GM18858 (cell line): ENCODE measurements at regions not wholly inside any gene's neighbourhood (a gene's known extent, or its start where the extent isn't known, plus 50 kb on each side); places are given as distances from the start of the nearest gene placed in this dataset.
"Not testable (repeated sequence)": the region's sequence is repeated elsewhere in the genome, so short reads cannot be mapped to it uniquely, and the experiment has no call there.

Source experiments
- ATAC-seq: cut with Tn5 transposase; IDR thresholded peaks from one replicate; pipeline ENCODE4 v1.9.1; 2021; ENCODE audit not compliant: unreplicated experiment

DNA sequence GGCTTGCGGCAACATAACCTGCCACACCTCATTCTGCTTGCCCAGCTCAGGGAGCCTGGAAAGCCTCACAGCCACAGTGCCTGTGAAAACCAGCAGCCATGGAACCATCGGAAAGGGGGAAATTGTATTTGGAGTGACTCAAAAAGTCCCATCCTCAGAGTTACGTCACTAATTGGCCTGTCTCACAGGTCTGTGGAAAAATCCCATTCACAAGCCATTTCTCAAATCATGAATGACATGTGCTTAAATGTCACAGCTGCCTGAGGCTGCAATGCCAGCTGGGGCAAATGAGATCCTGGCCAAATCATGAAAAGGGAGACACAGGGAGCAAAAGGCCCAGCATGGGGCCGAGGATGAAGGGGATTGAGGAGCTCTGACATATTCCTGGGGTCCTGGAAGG, 486.9 kb upstream of the RAB6C start:
- no peak for ATAC-seq

DNA sequence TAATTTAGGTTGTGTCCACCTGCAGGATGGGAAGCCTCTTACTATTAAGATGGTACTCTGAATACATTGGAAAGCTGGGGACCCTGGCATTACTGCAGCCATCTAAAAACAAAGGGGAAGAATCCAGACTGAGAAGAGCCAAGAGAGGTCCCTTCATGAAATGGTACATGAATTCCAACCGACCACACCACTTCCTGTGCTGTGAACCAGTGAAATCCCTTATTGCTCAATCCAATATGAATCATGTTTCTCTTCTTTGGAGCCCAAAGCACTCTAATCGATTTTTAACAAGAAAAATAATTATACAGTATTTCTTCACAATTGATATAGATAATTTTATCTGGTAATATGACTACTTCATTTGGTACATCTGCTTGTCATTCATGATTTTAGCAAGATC, 479.7 kb upstream of the RAB6C start:
- ATAC-seq, result no peak

DNA sequence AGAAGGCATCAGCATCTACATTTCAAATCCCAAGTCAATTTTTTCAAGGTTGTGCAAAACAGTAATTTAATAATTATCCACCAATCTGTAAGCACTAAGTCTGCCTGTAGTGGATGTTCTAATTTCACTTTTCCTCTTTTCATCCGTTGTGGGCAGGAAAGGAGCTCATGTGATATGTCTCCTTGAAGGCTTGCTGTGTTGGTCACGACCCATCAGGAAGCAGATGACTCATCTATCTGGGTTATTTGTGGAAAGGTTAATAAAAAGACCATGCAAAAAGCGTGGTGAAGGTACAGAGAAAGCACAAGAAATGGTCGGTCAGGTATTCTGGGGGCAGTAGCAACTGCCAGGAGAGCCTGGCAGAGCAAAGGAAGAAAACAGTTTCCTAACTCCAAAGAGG, 476.7 kb upstream of the RAB6C start:
- ATAC-seq, result no peak

DNA sequence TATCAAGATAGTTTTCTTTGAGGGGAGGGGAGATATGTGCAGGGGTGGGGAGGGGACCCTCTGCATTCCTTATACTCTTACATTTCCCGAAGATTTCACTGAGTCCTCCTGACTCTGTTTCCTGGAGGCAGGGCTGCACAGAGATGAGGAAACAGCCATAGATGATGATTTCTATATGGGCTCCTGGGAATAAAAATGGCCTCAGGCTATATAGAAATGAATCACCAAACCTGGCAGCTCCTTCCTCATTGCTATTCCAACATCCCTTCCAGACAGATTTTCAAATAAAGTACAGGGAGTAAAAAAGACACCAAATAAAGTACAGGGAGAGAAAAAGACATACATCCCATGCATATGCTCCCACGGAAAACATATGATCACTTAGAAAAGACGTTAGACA, 474.8 kb upstream of the RAB6C start:
- ATAC-seq, result no peak

DNA sequence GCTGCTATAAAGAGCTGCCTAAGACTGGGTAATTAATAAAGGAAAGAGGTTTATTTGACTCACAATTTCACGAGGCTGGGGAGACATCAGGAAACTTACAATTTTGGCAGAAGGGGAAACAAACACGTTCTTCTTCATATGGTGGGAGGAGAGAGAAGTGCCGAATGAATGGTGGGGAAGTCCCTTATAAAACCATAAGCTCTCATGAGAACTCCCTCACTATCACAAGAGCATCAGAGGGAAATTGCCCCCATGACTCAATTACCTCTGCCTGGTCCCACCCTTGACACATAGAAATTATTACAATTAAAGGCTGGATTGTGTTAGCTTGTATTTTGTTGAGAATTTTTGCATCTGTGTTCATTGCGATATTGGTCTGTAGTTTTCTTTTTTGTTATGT, 460.5 kb upstream of the RAB6C start:
- no peak for ATAC-seq

DNA sequence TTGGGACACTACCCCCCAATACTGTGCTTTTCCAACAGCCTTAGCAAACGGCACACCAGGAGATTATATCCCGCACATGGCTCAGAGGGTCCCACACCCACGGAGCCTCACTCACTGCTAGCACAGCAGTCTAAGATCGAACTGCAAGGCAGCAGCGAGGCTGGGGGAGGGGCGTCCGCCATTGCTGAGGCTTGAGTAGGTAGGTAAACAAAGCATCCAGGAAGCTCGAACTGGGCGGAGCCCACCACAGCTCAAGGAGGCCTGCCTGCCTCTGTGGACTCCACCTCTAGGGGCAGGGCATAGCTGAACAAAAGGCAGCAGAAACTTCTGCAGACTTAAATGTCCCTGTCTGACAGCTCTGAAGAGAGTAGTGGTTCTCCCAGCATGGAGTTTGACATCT, 447.3 kb upstream of the RAB6C start:
- not testable (repeated sequence) for ATAC-seq

DNA sequence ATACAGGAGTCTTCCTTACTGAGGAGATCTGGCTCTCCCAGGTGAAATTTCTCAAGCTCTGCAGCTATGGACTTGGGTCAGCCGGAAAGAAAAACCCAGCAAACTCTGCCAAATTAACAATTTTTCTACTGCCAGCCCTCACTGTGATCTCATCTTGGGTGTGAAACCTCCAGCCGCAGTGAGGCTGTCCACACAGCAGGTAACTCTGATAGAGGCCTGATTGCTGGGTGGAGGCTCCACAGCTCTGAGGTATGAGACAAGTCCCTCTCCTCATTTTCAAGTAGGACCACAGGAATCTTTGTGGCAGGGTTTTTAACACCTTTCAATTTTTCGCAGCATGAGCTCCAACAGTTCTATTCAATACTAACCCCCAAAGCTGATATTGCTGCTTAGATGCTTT, 430.6 kb upstream of the RAB6C start:
- no peak for ATAC-seq

DNA sequence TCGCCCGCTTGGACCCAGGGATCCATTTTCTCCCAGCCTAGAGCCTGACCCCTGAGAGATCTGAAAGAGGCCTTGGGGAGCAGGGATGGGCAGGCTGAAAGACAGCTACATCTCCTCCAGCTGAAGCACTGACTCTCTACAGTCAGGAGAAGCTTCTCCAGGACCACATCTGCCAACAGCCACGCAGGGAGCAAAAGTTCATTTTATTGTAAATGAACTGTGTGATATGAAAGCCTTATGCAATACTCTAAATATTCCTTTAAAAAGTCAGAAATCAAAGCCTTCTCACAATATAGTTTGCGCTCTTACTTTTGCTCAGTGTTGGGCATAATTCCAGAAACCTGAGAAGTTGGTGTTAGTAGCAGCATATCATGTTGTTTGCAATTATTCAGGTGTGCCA, 428.9 kb upstream of the RAB6C start:
- ATAC-seq, result no peak

DNA sequence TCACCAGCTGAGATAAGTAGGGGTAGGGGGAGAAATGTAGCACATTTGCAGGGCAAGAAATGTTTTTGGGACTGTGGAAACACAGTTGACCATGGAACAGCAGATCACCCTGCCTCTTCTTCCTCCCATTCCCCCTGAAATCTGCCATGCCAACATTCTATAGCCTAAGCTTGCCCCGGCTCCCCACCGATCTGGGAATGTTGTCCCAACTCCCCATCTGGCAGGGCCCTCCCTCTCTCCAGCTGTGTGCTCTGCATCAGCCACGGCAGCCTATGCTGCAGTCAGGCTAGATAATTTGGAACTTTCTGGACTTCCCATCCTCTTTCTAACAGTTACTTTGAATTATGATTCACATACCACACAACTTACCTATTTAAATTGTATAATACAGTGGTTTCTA, 425.1 kb upstream of the RAB6C start:
- no peak for ATAC-seq

DNA sequence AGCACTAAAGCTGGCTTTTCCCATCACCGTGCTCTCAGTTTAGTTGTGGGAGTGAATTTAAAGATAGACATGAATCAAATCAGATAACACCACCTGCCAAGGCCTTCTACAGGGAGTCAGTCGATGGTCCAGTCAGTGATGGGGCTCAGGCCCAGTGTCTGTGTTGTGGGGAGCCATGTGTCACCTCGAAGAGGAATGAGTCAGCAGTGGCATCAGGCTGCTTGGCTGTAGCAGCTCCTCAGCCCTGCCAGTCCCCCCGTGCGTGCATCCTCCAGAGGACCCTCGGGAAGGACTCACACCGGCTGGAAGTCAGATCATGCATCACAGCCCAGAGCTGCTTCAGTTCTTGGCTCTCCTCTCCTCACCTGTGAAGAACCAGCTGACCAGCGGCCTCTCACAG, 420.4 kb upstream of the RAB6C start:
- ATAC-seq, result no peak

DNA sequence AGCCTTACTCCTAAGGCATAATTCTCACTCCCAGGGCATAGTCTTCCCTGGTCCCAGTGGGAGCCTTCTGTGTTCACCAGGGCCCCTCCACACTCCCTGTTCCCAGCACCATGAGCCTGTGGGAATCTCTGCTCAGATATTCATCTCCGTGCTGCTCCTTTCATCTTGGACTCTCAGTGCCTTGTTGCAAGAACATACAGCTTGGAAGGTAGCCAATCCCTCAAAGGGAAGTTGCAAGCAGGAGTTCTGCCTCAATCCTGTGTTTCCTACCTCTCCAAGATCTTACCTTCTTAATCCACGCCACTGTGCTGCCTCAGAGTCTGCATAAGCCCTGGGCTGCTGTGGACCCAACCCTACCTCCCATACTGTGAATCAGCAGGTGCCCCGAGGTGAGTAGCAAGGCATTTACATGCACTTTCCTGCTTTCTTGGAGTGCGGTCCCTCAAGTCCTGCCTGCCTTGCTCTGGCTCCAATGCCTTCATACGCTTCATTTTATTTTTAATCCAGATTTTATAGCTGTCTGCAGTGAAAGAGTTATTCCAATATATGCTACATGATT, 413.8 kb upstream of the RAB6C start:
- ATAC-seq, result no peak

DNA sequence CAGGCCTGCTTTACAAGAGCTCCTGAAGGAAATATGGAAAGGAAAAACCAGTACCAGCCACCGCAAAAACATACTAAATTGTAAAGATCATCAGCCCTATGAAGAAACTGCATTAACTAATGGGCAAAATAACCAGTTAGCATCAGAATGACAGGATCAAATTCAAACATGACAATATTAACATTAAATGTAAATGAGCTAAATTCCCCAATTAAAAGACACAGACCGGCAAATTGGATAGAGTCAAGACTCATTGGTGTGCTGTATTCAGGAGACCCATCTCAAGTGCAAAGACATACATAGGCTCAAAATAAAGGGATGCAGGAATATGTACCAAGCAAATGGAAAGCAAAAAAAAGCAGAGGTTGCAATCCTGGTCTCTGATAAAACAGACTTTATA, 408.7 kb upstream of the RAB6C start:
- ATAC-seq, result not testable (repeated sequence)

DNA sequence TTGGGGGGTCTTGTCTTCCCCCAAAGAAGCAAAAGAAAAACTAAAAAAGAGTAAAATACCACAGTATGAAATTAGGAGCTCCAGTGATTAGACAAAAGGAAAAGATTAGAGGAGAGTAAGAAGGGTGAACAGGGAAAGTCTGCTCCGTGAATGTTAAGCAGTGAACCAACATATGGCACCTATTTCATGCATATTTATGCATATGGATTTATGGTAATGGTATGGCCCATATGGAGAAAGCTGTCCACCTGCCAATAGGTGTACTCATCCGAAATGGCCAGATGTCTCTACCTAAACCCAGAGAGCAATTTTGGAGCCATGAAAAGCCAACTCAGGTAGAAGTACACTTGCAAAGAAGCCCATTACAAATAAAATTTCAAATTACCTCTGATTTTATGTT, 404.0 kb upstream of the RAB6C start:
- no peak for ATAC-seq

DNA sequence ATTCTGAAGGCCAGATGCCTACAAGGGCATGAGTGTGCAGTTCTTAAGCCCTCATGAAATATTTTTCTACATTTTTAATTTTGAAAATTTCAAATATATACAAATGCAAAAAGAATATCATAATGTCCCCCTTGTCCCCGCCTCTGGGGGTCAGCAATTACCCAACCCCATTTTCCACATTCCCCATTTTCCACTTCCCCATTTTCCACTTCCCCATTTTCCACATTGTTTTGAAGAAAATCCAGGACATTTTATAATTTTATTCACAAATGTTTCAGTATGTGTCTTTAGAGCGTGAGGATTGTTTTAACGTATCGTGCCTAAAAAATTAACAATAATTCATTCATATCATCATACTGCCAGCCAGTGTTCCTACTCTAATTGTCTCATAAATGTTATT, 403.6 kb upstream of the RAB6C start:
- ATAC-seq, result no peak

DNA sequence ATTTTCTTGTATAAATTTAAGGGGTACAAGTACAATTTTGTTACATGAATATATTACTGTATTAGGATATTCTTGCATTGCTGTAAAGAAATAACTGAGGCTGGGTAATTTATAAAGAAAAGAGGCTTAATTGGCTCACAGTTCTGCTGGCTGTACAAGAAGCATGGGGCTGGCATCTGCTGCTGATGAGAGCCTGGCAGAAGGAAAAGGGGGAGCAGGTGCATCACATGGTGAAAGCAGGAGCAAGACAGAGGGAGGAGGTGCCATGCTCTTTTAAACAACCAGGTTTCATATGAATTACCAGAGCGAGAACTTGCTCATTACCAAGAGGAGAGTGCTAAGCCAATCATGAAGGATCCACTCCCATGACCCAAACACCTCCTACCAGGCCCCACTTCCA, 399.5 kb upstream of the RAB6C start:
- ATAC-seq, result no peak

DNA sequence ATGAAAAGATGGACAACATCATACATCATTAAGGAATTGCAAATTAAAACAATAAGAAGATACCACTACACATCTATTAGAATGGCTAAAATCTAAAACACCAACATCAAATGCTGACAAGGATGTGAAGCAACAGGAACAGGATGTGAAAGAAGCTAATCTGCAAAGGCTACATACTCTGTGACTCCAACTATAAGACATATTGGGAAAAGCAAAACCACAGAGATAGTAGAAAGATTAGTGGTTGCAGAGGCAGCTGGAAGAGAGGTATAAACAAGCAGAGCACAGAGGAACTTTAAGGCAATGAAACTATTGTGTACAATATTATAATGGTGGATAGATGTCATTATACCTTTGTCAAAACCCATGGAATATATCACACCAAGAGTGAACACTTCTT, 393.7 kb upstream of the RAB6C start:
- ATAC-seq, result no peak

DNA sequence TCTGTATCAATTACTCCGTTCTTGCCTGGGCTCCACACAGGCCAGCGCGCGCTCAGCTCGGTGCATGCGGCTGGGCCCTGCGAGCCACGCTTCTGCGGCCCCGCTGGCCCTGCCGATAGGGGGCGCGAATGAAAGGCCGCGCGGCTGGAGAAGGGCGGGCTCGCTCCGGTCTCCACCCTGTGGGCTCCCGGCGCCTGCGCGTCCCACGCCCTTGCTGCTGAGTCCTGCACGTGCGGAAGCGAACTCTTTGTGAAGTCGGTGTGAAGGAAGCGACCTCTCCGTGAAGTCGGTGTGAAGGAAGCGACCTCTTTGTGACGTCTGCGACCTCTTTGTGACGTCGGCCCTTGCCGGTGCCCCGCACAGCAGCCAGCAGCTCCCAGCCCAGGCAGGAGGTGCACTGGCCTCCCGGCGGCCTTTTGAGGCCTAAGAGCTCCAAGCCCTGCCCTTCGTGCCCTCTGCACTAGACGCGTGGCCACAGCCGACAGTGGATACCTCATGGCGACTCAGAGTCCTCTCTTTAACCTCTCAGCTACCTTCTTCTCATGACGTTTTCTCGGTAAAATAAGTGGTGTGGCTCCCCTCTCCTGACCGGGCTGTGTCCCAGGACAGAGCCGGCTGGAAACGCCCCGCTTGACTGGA, 391.9 kb upstream of the RAB6C start:
- ATAC-seq, result no peak

DNA sequence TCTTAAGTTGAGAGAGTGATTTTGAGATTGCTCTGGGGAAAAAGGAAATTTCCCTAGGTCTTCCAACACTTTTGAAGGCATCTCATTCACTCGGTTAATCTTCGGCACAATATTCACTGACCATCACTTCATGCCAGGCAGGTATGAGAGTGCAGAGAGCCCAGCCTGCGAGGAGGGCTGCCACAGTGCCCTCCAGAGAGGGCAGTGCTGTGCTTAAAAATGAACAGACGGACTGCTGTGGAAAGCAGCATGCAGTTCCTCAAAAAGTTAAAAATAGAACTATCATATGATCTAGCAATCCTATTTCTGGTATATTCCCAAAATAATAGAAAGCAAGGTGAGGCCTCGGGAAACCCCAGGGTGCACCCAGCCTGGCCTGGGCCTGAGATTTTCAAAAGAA, 374.9 kb upstream of the RAB6C start:
- no peak for ATAC-seq

DNA sequence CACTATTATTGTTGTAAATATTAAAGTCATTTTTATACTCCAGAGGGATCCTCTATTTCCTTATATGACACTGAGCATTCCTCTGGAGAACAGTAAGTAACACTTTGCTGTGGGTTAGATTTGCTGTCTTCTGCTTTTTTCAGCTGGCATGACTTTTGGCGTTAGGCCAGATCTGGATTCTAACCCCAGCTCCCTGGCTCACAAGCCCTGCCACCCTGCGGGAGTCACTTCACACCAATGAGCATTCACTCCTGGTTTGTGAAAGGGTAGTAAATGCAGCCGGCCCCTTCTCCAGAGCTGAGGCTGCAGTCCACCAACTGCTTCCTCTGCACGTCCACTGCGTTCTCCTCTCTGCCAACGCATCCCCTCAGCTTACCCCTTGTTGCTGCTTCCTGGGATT, 373.8 kb upstream of the RAB6C start:
- no peak for ATAC-seq

DNA sequence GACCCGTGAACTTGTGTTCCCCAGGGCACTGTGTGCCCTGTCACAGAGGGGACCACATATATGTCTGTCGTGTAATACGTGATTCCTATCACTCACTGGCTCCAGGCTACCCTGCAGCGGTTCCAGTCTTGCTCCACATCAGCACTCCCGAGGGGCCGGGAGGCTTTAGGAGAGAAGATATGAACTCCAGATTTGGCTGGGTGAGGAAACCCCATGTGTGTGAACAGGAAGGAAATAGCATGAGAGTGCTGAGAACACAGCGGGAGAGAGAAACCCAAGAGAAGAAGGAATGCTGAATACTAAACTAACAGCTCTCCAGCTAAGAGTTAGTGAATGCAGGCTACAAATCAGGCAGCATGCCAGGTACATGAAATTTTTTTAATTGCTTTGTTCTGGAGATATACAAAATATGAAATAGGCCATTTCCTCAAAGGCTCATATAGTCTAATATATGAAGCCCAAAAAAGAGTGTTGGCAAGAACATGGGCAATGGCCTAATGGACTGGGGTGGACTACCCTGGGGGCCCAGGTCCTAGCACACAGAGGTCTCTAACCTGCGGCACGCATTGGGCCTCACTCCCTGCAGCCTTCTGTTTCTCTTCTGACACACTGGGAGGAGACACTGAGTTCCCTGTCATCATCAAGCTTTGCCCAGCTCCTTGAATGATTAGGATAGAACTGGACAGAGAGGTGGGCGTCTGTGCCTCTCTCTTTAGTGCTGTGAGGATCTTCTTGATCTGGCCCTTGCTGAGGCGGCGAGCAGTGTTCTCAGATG, 372.8 kb upstream of the RAB6C start:
- ATAC-seq, result no peak

DNA sequence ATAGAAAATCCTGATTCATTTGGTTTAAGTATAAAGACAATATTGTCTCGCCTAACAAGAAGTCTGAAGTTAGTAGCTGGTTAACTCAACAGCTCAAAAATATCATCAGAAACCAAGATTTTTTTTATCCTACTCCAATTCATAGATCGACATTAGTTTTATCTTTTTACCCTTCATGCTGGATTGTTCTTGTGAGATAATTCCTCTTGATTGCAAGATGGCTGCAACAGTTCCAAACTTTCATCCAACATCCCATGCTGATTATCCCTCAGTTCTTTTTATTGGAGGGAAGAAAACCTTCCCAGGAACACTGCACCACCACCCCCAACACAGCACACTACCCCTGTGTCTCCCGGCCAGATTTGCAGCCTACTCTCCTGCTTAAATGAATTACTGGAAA, 370.2 kb upstream of the RAB6C start:
- ATAC-seq, result no peak

DNA sequence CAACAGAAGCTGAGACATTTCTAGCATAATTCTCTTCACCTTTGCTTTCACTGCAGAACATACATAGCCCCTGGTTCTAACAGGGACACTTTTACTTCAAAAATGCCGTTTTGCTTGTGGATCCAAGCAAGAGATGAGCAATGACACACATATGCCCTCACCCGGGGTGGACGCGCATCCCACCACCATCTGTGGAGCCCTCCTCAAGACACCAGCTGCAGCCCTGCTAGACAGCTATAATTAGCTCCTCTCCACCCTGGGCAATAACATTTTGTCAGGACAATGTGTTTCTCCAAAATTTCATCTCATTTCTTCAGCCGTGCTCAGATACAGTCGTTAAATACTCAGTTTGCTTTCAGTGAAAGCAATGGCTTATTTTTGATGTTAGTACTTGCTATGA, 368.7 kb upstream of the RAB6C start:
- ATAC-seq, result no peak

DNA sequence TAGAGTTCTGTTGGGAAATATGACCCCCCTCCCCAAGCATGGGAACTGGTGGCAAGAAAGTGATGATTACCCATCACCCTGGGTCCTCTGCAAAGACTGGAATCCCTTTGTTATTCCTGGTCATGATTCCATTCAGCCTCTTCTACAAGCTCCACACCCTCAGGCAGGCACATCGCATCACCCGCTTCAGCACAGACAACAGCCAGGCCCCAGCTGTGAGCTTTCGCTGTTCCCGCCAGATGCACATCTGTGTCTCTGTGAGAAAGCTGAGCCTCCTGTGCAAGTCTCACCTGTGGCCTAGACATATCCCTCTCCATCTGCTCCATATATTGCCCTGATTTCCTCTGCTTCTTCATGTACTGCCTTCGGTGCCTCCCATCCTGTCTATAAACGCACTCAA, 368.0 kb upstream of the RAB6C start:
- no peak for ATAC-seq
